ENCODE measurements at regions not wholly inside any gene's neighbourhood (a gene's known extent, or its start where the extent isn't known, plus 50 kb on each side); places are given as distances from the start of the nearest gene placed in this dataset.

DNA sequence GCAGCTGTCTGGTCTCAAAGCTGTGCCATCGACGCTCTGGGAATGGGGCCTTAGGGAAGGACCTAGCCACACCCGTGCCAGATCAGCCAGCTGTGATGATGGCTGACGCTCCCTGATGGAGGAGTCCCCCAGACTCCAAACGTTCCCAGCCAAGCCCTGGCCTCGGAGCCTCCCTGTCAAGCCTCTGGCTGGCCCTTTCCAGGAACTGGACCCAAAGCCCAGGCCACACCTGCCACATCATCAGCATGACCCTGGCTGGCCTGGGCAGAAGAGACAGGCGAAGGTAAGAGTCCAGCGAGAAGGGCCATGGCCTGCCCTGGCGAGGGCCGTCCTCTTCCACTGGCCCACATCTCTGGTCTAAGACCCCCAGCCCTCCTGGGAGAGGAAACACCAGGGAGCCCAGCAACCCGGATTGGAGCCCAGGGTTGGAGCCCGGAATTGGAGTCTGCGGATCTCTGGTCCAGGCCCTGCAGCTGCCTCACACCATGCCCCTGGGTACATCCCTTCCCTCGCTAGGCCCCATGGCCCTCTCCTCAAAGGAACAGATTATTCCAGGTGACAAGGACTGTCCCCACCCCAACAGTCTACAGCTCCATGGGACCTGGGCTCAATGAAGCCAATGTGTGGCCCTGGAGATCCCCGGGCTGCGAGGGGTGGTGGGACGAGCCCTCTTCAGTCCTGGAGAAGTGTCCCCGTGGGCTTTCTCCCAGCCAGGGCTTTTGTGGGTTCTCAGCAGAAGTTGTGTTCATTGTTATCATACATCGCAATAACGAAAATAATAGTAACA is 105.1 kb upstream of the TNRC6C start:
- no peak for ATAC-seq
- intact Hi-C loops (cut with DNase I, micrococcal nuclease) = no loop called here
- no peak for DNase-seq

DNA sequence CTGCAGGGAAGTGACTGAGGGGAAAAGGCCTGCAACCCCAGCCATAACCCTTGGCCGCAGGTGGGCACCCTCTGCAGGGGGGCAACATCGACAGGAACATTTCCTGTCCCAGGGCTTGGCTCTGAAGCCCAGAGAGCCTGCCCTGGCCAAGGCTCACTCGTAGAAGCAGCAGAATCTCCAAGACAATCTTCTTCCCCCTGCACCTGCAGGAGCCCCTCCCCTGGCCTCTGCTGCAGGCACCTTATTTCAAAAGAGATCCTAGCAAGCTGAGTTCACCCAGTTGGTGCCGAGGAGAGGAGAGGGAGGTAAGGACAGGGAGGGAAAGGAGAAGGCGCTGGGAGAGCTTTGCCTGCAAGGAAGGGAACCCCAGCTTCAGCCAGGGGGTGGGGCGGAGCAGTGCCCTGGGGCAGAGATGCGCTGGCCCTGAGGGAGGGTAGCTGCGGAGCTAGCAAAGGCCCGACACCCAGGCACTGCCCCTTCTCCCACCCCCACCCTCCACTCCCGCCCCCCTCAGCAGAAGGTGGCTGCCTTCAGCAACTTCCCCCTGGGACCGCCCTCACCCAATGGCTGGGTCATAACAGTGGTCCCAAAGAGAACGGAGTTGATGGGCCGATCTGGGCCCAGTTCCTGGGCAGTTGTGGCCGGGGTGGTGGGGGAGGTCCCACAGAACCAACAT is 104.3 kb upstream of the TNRC6C start:
- DNase-seq (no peak), ATAC-seq (no peak)
- intact Hi-C loops (cut with DNase I, micrococcal nuclease) = no loop called here

DNA sequence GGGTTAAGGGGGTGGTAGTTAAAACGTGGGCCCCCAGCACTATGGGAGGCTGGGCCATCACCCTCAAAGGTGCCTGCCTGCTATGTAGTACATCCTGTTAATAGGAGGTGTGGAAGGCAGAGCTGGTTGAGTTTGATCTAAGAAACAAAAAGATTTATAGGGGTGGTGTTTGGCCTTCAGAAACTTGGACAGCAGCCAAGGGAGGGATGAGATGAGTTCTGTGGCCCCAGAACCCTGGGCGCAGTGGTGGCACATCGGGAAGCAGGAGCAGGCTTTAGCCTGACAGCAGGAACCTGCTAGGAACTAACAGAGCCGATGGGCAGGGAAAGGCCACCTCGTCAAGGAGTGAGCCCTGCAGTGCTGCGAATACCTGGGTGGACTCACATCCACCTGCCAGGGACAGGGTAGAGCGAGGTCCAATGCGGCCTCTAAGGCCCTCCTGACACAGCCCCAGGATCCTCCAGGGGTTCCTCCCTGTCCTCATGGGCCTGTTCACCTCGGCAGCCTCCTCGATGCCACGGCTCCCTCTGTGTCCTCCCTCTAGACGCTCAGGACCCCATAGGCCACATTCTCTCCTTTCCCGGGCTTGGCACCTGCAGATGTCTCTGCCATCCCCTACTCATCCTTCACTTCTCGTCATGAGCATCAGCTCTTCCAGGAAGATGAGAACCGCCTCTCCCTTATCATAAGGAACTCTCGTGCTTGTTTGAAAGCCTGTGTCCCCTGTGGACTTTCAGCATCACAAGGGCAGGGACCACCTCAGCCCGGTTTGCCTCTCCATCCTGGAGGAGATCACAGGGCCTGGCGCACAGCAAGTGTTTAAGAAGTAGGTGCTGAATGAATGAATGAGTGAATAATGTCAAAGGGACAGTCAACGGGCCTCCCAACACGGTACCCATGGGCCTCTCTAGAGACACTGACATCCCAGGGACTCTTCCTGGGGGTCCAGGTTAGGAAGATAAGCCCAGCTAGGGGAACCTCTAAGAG is 103.5 kb upstream of the TNRC6C start:
- ATAC-seq (no peak), DNase-seq (no peak)
- intact Hi-C loops (cut with DNase I, micrococcal nuclease) = no loop called here

DNA sequence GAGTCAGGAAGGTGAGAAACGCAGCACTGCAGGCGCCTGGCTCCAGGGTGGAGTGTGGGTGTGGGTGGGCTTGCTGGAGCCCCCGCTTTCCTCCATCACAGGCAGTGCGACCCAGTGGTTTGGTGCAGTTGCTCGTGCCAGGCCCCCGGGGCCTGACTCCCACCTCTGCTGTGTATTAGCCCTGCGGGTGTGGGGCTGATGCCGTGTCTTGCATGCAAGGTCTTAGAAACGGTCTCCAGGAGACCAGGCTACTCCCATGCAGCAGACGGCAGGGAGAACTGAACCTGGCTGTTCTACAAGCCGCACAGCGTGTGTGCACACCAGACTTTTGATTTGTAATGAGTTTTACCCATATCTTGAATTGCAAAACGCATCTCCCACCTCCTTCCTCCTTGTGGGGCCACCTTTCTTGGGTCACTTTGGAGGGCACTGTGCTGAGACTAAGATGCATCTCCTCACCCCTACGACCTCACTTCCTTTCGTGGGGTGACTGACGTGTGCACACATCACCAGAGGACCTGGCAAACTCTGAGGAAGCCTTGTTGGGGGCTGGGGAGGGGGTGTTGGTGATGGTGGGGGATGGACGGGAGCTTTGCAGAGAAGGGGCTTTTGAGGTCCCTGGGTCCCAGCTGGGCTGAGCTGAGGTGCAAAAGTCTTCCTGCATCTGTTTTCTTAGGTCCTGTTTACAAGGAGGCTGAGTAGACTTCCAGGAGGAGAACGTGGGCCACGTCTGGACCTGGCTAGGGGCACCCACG is 101.8 kb upstream of the TNRC6C start:
- intact Hi-C loops (cut with DNase I, micrococcal nuclease) = no loop called here
- no peak for ATAC-seq
- DNase-seq = no peak

DNA sequence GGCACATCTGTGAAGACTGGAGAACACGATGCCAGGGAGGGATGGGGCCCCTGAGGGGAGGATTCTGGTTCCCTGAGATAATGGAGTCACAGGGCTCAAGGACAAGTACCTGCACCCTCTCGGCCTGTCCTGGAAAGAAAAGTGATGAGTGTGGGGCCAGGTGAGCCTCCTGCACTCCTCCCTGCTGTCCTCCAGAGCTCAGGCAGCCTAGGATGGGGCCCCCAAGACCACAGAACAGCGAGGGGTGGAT is 101.3 kb upstream of the TNRC6C start:
- ATAC-seq = no peak
- no peak for DNase-seq
- intact Hi-C loops (cut with DNase I, micrococcal nuclease) = no loop called here

DNA sequence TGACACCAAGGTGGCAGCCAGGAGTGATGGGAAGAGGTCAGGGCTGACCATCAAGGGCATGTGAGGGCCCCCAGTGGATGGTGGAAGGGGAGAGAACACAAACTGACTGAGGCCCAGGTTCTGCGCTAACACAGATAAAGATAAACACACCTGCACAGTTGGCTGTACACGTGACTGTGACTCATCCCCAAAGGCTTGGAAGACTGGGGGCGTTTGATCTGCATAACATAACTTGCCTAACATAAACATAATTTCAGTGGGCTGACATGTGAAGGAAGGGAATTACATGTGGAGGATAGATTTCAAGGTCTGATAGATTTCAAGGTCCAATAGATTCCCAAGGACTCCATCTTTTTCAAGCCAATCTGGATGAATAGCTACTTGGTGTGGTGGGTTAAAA is 100.9 kb upstream of the TNRC6C start:
- DNase-seq (no peak), ATAC-seq (no peak)
- intact Hi-C loops (cut with DNase I, micrococcal nuclease) = no loop called here

DNA sequence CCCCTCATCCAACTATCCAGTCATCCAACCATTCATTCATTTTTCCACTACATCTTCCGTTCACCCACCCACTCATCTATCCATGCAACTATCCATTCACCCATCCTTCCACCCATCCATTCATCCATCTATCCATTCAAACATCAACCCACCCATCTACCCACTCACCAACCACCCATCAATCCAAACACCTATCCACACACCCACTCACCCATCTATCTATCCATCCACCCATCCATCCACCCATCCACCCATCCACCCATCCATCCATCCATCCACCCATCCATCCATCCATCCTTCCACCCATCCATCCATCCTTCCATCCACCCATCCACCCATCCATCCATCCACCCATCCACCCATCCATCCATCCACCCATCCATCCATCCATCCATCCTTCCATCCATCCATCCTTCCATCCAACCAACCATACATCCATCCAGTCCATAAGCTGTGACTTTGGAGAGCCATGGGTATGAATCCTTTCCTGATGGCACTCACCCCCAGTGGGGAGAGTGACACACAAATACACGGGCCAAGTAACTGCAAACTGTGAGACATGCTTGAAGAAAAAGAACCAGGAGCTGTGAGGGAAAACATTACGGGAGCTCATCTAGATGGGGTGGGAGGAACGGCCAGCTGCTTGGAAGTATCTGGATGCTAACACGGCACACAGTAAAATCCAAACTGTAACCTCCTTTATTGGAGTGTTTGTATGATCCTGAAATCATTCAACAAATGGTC is 100.0 kb upstream of the TNRC6C start:
- DNase-seq (no peak), ATAC-seq (no peak)
- intact Hi-C loops (cut with DNase I, micrococcal nuclease) = no loop called here

DNA sequence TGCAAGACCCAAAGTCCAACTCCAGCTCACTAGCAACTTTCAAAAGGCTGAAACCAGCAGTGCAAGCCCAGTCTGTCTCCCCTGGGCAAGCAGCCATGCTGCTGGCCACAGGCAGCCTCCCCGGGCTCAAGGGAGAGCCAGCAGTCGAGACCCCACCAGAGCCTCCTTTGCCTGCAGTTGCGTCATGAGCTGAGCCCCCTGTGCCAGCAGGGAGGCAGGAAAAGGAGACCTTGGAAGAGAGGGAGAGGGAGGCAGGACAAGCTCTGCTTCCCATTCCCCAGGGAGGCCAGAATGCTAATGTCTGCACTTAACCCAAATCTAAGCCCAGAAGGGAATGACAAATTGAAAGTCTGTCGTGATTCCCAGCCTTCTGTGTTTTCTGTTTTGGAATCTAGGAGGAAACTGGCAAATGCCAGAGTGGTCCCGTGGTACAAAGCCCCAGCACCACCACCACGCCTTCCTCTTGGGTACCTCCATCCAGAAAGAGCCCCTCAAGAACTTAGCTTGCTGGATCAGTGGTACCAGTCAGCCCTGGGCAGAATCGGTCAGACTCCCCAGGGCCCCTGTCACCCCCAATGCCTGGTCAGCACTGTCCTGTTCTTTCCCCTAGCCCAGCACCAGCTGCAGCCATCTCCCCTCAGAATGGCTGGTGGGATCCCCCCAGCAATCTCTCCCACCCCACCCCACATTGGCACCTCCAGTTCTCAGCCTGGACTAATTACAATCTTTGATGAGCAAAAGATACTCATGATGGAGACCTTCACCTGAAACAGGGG is 99.3 kb upstream of the TNRC6C start:
- DNase-seq = no peak

DNA sequence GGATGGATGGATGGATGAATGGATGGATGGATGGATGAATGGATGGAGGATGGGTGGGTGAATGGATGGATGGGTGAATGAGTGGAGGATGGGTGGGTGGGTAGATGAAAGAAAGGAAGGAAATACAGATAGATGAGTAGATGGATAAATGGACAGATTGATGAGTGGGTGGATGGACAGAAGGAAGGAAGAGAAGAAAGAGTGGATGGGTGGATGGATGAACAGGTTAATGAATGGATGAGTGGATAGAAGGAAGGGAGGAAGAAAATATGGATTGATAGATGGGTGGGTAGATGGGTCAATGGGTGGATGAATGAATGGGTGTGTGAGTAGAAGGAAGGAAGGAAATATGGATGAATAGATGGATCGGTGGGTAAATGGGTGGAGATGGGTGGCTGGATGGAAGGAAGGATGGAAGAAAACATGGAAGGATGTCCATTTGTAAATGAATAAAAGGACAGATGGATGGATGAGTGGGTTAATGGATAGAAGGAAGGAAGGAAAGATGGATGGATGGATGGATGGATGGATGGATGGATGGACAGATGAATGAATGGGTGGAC is 97.3 kb upstream of the TNRC6C start:
- ATAC-seq (no peak), DNase-seq (no peak)
- intact Hi-C loops (cut with DNase I, micrococcal nuclease) = no loop called here

More for the DNA sequence above, 99.3 kb upstream of the TNRC6C start:
- intact Hi-C loops (cut with DNase I, micrococcal nuclease) = no loop called here
- no peak for ATAC-seq

DNA sequence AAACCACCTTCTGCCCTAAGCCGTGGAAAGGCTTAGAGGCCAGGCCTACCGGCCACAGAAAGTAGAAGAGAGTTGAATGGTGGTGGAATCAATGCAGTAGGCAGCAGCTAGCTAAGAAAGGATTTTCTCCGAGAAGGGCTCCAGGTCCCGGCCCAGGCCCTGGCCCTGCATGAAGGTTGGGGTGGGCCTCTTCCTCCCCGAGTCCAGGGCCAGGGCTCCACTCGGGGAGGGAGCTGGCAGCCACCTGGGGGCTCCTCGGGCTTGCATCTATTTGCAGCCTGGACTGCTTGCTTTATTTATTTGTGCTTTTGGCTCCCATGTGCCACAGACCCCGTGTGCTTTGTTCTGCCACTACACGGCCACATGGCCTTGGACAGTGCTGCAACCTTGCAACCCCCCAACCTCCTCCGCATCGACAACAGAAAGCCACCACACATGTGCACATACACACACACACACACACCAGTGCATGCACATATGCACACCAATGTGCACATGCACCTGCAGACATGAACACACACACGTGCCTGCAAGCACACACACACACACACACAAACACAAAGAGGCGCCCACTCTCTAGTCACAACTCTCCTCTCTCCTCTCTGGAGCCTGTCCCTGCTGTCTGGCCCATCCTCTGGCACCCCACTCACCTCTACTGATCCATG is 96.4 kb upstream of the TNRC6C start:
- ATAC-seq (no peak), DNase-seq (no peak)
- intact Hi-C loops (cut with DNase I, micrococcal nuclease) = no loop called here

DNA sequence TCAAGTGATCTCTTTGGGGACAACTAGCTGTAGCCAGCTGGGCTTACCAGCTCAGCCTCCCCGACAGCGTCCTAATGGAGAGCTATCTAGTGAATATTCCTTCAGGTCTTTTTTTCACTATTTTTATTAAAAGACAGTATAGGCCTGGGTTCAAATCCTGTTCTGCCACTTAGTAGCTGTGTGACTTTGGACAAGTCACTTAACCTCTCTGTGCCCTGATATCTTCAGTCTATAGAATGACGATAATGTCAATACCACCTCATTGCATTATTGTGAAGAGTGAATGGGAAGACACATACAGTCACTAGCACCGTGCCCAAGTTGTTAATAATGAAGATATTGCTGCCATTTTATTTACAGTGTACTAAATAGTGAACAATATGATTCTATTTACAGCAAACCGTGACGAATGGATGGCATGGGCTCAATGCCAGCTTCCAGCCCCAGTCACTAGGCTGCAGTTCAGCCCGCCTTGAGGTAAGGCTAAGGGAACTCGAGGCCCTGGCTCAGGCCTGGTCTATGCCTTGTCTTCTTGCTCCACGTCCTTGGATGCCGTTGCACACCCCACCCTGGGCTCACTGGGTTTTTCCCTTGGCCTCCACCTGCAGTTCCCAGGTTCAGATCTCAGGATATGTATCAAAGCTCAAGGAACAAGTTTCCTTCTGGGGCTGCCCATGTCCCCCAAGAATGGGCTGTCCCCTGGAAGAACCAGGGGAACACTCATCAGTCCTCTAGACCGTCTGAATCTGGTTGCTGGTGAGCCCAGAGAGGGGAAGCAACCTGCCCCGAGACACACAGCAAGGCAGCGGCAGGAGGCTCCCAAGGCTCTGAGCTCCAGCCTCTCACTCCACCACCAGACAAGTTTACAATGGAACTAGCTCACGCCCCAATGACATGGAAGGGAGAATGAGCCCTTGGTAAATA is 95.4 kb upstream of the TNRC6C start:
- DNase-seq = no peak
- ATAC-seq = no peak
- intact Hi-C loops (cut with DNase I, micrococcal nuclease) = no loop called here

DNA sequence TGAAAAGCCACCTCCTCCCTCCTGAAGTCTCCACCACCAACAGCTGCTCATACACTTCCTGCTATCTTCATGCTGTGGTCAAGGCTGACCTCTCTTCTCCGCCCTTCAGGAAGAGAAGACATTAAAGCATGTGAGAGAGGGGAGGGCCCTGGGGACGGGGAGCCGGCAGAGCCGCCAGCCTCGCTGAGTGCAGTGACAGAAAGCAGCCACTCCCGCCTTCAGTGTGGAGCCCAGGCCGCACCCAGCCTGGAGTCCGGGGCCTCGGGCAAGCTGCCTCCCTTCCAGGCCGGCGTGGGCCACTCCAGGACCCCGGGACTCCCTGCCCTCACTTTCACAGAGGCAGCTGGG is 94.7 kb upstream of the TNRC6C start:
- intact Hi-C loops (cut with DNase I, micrococcal nuclease) = no loop called here
- ATAC-seq (peak; percentile 89), DNase-seq (peak; percentile 67 to 79)

DNA sequence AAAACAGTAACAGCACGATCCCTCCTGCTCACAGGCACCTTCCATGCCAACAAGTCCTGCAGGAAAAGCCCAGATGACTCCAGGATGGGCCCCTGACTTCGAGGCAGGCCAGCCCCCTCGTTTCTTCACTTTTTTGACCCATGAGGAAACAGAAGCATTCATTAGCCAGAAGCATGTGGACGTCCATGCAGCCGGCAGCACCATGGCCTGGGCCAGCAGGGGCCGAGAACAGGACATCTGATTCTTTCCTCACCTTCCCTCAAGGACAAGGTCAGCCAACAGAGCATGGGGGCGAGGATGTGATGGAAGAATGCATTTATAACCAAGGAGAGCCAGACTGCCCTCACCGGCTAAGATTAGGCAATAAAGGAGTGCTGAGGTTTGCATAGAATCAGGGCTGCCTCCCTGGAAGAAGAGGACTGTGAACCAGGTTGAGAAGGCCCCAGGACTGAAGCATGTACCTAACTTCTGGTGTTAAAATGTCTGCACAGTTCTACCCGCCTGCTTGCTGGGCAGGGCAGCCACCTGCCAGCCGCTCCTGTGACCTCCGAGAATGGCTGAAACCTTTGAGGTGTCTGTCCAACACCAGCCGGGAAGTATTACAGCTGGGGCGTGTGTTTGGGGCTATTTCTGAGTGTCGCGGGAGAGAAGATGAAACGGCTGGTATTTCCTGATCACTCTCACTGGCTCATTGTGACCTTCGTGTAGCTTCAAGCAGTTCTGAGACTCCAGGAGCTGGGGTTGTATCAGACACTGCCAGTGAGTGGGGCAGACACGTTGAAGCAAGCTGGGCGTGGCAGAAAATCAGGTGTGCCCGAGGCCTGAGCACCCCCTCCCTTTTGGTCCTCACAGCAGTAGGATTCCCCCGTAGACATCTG is 94.0 kb upstream of the TNRC6C start:
- ATAC-seq = peak; percentile 31
- DNase-seq = no peak
- intact Hi-C loops (cut with DNase I, micrococcal nuclease) = no loop called here

DNA sequence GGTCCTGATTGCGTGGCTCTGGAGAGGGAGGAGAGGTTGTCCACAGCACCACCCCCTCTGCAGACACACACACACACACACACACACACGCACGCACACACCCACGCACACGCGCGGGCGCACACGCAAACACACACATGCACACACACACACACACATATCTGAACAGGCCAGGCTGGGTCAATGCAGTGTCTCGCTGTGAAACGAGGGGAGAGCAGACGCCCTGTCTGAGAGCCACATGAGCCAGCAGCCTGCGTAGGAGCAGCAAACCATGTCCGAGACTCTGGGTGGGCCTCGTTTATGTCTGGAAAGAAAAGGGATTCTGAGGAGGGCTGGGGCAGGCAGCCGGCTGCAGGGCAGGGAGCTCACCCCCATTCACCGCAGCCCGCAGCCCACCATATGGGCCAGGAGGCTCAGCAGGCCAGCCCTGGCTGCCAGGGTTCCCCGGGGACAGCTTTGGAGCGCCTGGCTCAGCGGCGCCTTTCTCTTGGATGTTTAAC is 93.3 kb upstream of the TNRC6C start:
- DNase-seq (peak in 1 of 2 donors; percentile 22), ATAC-seq (no peak)
- intact Hi-C loops (cut with DNase I, micrococcal nuclease) = no loop called here

DNA sequence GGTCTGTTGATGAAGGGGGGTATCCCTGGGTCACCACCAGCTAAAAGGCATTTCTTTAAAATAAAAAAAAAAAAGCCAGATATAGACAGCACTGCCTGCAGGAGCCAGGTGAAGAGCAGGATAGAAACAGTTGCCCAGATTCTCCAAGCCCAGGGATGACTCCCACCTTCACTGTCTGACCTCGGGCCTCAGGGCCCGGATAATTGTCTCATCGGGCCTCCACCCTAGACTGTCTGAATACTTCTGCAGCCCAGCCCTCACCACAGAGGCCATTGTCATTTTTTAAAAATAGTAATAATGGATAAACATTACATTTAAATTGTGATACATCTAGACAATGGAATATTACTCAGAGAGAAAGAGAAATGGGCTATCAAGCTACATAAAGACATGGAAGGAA is 92.8 kb upstream of the TNRC6C start:
- intact Hi-C loops (cut with DNase I, micrococcal nuclease) = no loop called here
- no peak for DNase-seq
- no peak for ATAC-seq
